SJCRH30 (cell line): ENCODE measurements at regions not wholly inside any gene's neighbourhood (a gene's known extent, or its start where the extent isn't known, plus 50 kb on each side); places are given as distances from the start of the nearest gene placed in this dataset.
A peak's percentile ranks its signal among the peaks of the same experiment; 100 is the strongest.

ENCODE experiments used
- DNase-seq, 2 experiments: peaks; one replicate each; pipeline ENCODE4 v3.0.0-alpha.2; 2015 to 2020
- H3K27ac ChIP-seq: fragments of 250-450 bp; sonication (Bioruptor Pico); 2 replicates; pipeline ENCODE4 v1.5.1; 2020; ENCODE audit warnings: mild to moderate bottlenecking, moderate library complexity
- H3K27me3 ChIP-seq: fragments of 250-450 bp; sonication (Bioruptor Pico); 2 replicates; pipeline ENCODE4 v1.5.1; 2020; ENCODE audit warnings: mild to moderate bottlenecking, moderate library complexity
- H3K36me3 ChIP-seq: fragments of 250-450 bp; sonication (Bioruptor Pico); 2 replicates; pipeline ENCODE4 v1.5.1; 2020; ENCODE audit warnings: mild to moderate bottlenecking, moderate library complexity
- H3K4me1 ChIP-seq: fragments of 250-450 bp; sonication (Bioruptor Pico); 2 replicates; pipeline ENCODE4 v1.5.1; 2020; ENCODE audit warnings: mild to moderate bottlenecking, moderate library complexity
- H3K4me3 ChIP-seq: fragments of 250-450 bp; sonication (Bioruptor Pico); 2 replicates; pipeline ENCODE4 v1.5.1; 2020; ENCODE audit warnings: mild to moderate bottlenecking, moderate library complexity
- H3K9me3 ChIP-seq: fragments of 250-450 bp; sonication (Bioruptor Pico); replicated peaks from 2 replicates; pipeline ENCODE4 v1.5.1; 2020; ENCODE audit warnings: mild to moderate bottlenecking, moderate library complexity

DNA sequence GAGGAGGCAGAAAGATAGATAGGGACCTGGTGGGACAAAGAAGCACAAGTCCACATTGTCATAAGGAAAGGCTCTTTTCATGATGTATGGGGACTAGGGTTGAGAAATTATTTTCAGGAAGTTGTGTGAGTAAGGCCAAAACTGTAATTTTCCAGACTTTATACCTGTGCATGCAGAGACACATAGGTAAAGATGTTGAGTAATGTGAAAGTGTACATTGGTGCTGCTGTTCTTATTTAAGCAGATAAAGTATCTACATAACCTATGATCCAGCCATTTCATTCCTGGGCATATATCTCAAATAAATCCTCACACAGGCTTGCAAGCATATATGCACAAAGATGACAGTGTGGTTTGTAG is 332.2 kb downstream of the DUSP6 start:
- H3K9me3 ChIP-seq = peaks cover 6% of the 10 kb centered on the region; the same call in 1 of the 2 replicates
- H3K27me3 ChIP-seq = no peaks in the 10 kb centered on the region
- H3K36me3 ChIP-seq = no peaks in the 10 kb centered on the region
- H3K4me1 ChIP-seq = no peaks in the 10 kb centered on the region
- DNase-seq = no peak
- no peak overlapping the region for H3K27ac ChIP-seq
- no peak overlapping the region; the same call in 1 of the 2 replicates for H3K4me3 ChIP-seq

- Histone ChIP-seq H3K27me3 (no peaks in the 10 kb centered on the region), H3K9me3 (peaks cover 2% of the 10 kb centered on the region; the same call in 1 of the 2 replicates), H3K36me3 (no peaks in the 10 kb centered on the region), H3K27ac (no peak overlapping the region), H3K4me1 (no peaks in the 10 kb centered on the region), H3K4me3 (peak overlapping the region; percentile 48)
- DNase-seq = peak; percentile 80 to 95
These were observed 332.7 kb downstream of the DUSP6 start for GRCh38 chr12:89019439-89020120.

- no peaks in the 10 kb centered on the region for H3K9me3 ChIP-seq
- no peaks in the 10 kb centered on the region for H3K36me3 ChIP-seq
- H3K27ac ChIP-seq = no peak overlapping the region
- H3K27me3 ChIP-seq = no peaks in the 10 kb centered on the region
- H3K4me1 ChIP-seq = no peaks in the 10 kb centered on the region
- DNase-seq = peak; percentile 56 to 90
- peak overlapping the region; percentile 44 for H3K4me3 ChIP-seq
These were observed 335.1 kb downstream of the DUSP6 start for GRCh38 chr12:89016970-89017778.

DNA sequence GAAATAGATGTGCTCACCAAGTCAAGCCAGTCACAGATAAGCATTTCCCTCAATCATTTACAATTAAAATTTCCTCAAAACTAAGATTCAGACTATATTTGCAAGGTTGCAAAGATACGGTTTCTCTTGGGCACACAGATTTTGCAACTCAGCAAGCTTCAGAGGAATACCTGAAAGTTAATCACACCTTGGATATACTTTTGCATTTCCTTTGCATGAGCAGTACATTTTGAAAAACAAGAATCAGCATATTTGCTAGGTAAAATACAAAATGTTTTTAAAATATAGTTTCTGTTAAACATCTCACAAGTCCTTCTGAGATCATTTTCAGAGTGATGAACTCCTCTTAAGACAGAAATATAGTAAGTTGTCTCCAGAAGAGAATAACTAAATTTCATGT is 336.9 kb downstream of the DUSP6 start:
- no peaks in the 10 kb centered on the region for H3K27me3 ChIP-seq
- no peak for DNase-seq
- H3K9me3 ChIP-seq = no peaks in the 10 kb centered on the region
- no peaks in the 10 kb centered on the region for H3K36me3 ChIP-seq
- H3K27ac ChIP-seq = no peak overlapping the region
- H3K4me1 ChIP-seq = no peaks in the 10 kb centered on the region
- no peak overlapping the region for H3K4me3 ChIP-seq

- DNase-seq = no peak
- Histone ChIP-seq H3K36me3 (no peaks in the 10 kb centered on the region), H3K9me3 (no peaks in the 10 kb centered on the region; the same call in 1 of the 2 replicates), H3K4me1 (no peaks in the 10 kb centered on the region), H3K27ac (no peak overlapping the region), H3K4me3 (no peak overlapping the region), H3K27me3 (no peaks in the 10 kb centered on the region)
These were observed 353.9 kb downstream of the DUSP6 start for GRCh38 chr12:88998421-88998820.

- no peaks in the 10 kb centered on the region; the same call in 1 of the 2 replicates for H3K9me3 ChIP-seq
- H3K27me3 ChIP-seq = no peaks in the 10 kb centered on the region
- no peaks in the 10 kb centered on the region for H3K4me1 ChIP-seq
- no peak overlapping the region for H3K27ac ChIP-seq
- no peak for DNase-seq
- no peaks in the 10 kb centered on the region for H3K36me3 ChIP-seq
- no peak overlapping the region for H3K4me3 ChIP-seq
These were observed 356.0 kb downstream of the DUSP6 start for GRCh38 chr12:88996200-88996788.

GRCh38 chr12:88994971-88995370 is 357.3 kb downstream of the DUSP6 start:
- Histone ChIP-seq H3K9me3 (no peaks in the 10 kb centered on the region; the same call in 1 of the 2 replicates), H3K4me3 (no peak overlapping the region), H3K27me3 (no peaks in the 10 kb centered on the region), H3K36me3 (no peaks in the 10 kb centered on the region), H3K4me1 (no peaks in the 10 kb centered on the region), H3K27ac (no peak overlapping the region)
- no peak for DNase-seq

DNA sequence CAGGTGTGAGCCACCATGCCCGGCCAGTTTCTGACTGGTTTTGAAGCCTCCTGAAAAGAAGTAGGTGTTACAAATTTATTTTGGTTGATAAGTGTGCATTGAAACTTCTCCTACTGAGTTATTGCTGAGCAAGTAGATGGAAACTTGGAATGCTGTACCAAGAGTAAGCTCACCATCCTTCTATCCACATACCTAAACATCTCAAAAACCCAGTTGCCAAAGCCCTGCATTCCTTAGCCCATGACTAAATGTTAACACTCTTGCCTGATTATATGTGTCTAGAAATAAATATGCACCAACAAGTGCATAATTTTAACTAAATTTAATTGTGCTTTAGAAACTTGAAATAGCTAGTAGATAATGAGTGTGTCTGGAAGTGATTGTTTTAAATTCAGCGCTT is 357.8 kb downstream of the DUSP6 start:
- no peak overlapping the region for H3K27ac ChIP-seq
- H3K4me1 ChIP-seq = no peaks in the 10 kb centered on the region
- no peaks in the 10 kb centered on the region; the same call in 1 of the 2 replicates for H3K9me3 ChIP-seq
- H3K27me3 ChIP-seq = no peaks in the 10 kb centered on the region
- no peaks in the 10 kb centered on the region for H3K36me3 ChIP-seq
- H3K4me3 ChIP-seq = no peak overlapping the region
- no peak for DNase-seq

- no peak overlapping the region for H3K4me3 ChIP-seq
- H3K27ac ChIP-seq = no peak overlapping the region
- H3K27me3 ChIP-seq = no peaks in the 10 kb centered on the region
- DNase-seq = peak in 1 of 2 experiments; percentile 62
- no peaks in the 10 kb centered on the region for H3K4me1 ChIP-seq
- H3K36me3 ChIP-seq = no peaks in the 10 kb centered on the region
- no peaks in the 10 kb centered on the region; the same call in 1 of the 2 replicates for H3K9me3 ChIP-seq
These were observed 358.6 kb downstream of the DUSP6 start for GRCh38 chr12:88993651-88994050.

- no peaks in the 10 kb centered on the region for H3K27me3 ChIP-seq
- H3K4me1 ChIP-seq = peaks cover 39% of the 10 kb centered on the region
- no peak overlapping the region for H3K4me3 ChIP-seq
- peak; percentile 13 to 48 for DNase-seq
- H3K27ac ChIP-seq = peak overlapping the region; percentile 85
- H3K9me3 ChIP-seq = 0 out of 2 replicates have a peak, but pooled peaks cover 2% of the 10 kb centered on the region
- H3K36me3 ChIP-seq = no peaks in the 10 kb centered on the region
These were observed 366.2 kb downstream of the DUSP6 start for GRCh38 chr12:88986056-88986455.

DNA sequence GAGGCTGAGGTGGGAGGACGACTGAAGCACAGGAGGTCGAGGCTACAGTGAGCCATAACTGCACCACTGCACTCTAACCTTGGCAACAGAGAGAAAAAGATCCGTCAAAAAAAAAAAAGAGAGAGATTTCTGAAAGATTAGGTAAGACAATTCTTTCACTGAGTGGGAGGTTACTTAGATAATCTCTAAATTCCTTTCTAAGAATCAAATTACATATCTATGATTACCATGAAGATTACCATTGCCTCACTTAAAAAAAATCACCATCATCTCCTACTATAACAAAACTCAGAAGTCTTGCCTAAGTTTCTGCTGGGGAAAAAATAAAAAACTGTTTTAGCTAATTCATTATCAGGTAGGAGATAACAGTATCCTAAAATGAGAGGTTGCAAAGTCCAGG is 366.7 kb downstream of the DUSP6 start:
- peak overlapping the region; percentile 85 for H3K27ac ChIP-seq
- peaks cover 39% of the 10 kb centered on the region for H3K4me1 ChIP-seq
- no peaks in the 10 kb centered on the region for H3K27me3 ChIP-seq
- 0 out of 2 replicates have a peak, but pooled peaks cover 2% of the 10 kb centered on the region for H3K9me3 ChIP-seq
- DNase-seq = peak in 1 of 2 experiments; percentile 51
- no peaks in the 10 kb centered on the region for H3K36me3 ChIP-seq
- H3K4me3 ChIP-seq = no peak overlapping the region

- peak; percentile 42 to 63 for DNase-seq
- Histone ChIP-seq H3K27me3 (no peaks in the 10 kb centered on the region), H3K4me1 (peaks cover 39% of the 10 kb centered on the region), H3K4me3 (no peak overlapping the region), H3K9me3 (0 out of 2 replicates have a peak, but pooled peaks cover 2% of the 10 kb centered on the region), H3K27ac (peak overlapping the region; percentile 85), H3K36me3 (no peaks in the 10 kb centered on the region)
These were observed 367.3 kb downstream of the DUSP6 start for GRCh38 chr12:88985011-88985410.

GRCh38 chr12:88982694-88983093 is 369.6 kb downstream of the DUSP6 start:
- Histone ChIP-seq H3K27me3 (no peaks in the 10 kb centered on the region), H3K4me1 (peaks cover 39% of the 10 kb centered on the region), H3K36me3 (no peaks in the 10 kb centered on the region), H3K4me3 (no peak overlapping the region), H3K27ac (peak overlapping the region; percentile 44), H3K9me3 (0 out of 2 replicates have a peak, but pooled peaks cover 2% of the 10 kb centered on the region)
- no peak for DNase-seq

- Histone ChIP-seq H3K27ac (no peak overlapping the region), H3K36me3 (no peaks in the 10 kb centered on the region), H3K27me3 (no peaks in the 10 kb centered on the region), H3K4me1 (peaks cover 6% of the 10 kb centered on the region; the same call in 1 of the 2 replicates), H3K4me3 (no peak overlapping the region), H3K9me3 (no peaks in the 10 kb centered on the region)
- DNase-seq = no peak
These were observed 375.2 kb downstream of the DUSP6 start for GRCh38 chr12:88977115-88977514.

DNA sequence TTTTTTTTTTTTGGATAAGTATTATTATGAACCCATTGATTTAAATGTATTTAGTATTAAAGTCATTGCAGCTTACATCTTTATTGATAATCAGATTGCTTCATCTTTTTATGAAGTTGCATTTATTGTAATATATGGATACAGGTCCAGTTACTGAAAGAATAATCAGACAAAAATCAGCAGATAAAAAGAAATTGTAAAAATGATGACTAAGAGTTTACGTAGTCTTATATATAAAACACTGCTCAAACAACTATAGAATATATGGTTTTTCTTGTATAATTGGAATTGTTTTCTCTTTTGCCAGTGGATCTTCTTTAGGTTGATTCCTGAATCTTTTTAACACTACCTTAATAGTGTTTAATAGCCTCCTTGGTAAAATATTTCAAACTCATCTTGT is 378.3 kb downstream of the DUSP6 start:
- no peaks in the 10 kb centered on the region for H3K4me1 ChIP-seq
- no peak for DNase-seq

More for the DNA sequence above, 378.3 kb downstream of the DUSP6 start:
- H3K4me3 ChIP-seq = no peak overlapping the region
- H3K9me3 ChIP-seq = no peaks in the 10 kb centered on the region
- no peak overlapping the region for H3K27ac ChIP-seq
- H3K36me3 ChIP-seq = no peaks in the 10 kb centered on the region
- H3K27me3 ChIP-seq = no peaks in the 10 kb centered on the region
